ENCODE measurements at regions not wholly inside any gene's neighbourhood (a gene's known extent, or its start where the extent isn't known, plus 50 kb on each side); places are given as distances from the start of the nearest gene placed in this dataset.

DNA sequence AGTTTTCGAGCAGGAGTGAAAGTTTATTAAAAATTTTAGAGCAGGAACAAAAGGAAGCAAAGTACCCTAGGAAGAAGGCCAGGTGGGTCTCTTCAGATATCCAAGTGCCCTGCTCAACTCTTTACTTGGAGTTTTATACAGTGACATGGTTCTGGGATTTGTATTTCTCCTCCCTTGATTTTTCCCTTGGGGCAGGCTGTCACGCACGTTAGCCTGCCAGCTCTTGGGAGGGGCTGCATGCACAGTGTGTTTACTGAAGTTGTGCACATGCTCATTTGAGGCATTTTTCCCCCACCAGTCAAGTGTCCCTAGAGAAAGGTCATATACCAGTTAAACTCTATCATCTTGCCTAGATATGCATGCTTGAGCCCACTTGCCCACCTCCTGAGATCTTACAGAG, 102.5 kb upstream of the GABRA2 start:
- Histone ChIP-seq H3K27me3 (ENCODE audit: control insufficient read depth in 4 of 4, insufficient read depth in 4 of 4, low read length in 3 of 4) (no peaks in the 10 kb centered on the region), H3K36me3 (ENCODE audit: control insufficient read depth in 4 of 4, insufficient read depth in 3 of 4, low read depth in 1 of 4, low read length in 3 of 4) (no peaks in the 10 kb centered on the region), H3K4me1 (ENCODE audit: control insufficient read depth in 4 of 4, insufficient read depth in 4 of 4, low read length in 3 of 4) (no peaks in the 10 kb centered on the region), H3K9ac (ENCODE audit: low read depth in 1 of 2, low read length in 2 of 2) (no peak overlapping the region), H3K9me3 (ENCODE audit: control insufficient read depth in 4 of 4, low read length in 3 of 4) (no peaks in the 10 kb centered on the region), H3K4me3 (ENCODE audit: low read depth in 1 of 3, low read length in 3 of 3) (no peak overlapping the region), H3K27ac (ENCODE audit: low read depth in 1 of 2, low read length in 2 of 2) (no peak overlapping the region)
- DNase-seq (ENCODE audit: low spot score), result no peak
- 41% methylated on average over 3 of the region's 3 CpGs for WGBS
- TF ChIP-seq YY1 (IDR thresholded peaks at IDR 0.05) (no peak), TAF1 (conservative IDR thresholded peaks at IDR 0.05) (no peak), MAX (IDR thresholded peaks at IDR 0.05) (no peak), EGR1 (IDR thresholded peaks at IDR 0.05; ENCODE audit: low read depth in 2 of 2) (no peak), GABPA (IDR thresholded peaks at IDR 0.05 in 1 of 2, conservative IDR thresholded peaks at IDR 0.05 in 1 of 2) (no peak), REST (IDR thresholded peaks at IDR 0.05) (no peak), CTCF (IDR thresholded peaks at IDR 0.05; ENCODE audit: low read depth, low read length, missing input control) (no peak), FOXA2 (IDR thresholded peaks at IDR 0.05) (no peak), JUND (IDR thresholded peaks at IDR 0.05) (no peak), SP1 (IDR thresholded peaks at IDR 0.05) (no peak), RAD21 (IDR thresholded peaks at IDR 0.05) (no peak), FOXA1 (IDR thresholded peaks at IDR 0.05) (no peak), NR2F2 (IDR thresholded peaks at IDR 0.05) (no peak), RXRA (IDR thresholded peaks at IDR 0.05) (no peak)
- TF ChIP-seq, protein P1, sequence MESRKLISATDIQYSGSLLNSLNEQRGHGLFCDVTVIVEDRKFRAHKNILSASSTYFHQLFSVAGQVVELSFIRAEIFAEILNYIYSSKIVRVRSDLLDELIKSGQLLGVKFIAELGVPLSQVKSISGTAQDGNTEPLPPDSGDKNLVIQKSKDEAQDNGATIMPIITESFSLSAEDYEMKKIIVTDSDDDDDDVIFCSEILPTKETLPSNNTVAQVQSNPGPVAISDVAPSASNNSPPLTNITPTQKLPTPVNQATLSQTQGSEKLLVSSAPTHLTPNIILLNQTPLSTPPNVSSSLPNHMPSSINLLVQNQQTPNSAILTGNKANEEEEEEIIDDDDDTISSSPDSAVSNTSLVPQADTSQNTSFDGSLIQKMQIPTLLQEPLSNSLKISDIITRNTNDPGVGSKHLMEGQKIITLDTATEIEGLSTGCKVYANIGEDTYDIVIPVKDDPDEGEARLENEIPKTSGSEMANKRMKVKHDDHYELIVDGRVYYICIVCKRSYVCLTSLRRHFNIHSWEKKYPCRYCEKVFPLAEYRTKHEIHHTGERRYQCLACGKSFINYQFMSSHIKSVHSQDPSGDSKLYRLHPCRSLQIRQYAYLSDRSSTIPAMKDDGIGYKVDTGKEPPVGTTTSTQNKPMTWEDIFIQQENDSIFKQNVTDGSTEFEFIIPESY (IDR thresholded peaks at IDR 0.05), result no peak

DNA sequence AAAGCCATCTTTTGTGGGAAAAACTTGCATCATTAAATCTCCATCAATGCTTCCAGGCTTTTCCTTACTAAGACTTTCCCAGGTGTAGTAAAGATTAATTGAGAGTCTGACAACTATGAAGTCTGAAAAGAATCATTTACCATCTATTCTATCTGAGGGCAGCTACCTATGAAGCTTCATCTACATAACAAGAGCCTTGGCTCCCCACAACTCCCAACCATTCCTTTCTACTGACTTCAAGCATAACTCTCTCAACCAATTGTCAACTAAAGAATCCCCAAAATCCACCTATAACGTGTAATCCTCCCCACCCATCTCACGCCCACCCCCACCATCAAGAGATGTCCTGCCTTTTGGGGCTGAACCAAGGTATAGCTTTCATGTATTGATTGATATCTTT, 101.5 kb upstream of the GABRA2 start:
- Histone ChIP-seq H3K27me3 (ENCODE audit: control insufficient read depth in 4 of 4, insufficient read depth in 4 of 4, low read length in 3 of 4) (no peaks in the 10 kb centered on the region), H3K36me3 (ENCODE audit: control insufficient read depth in 4 of 4, insufficient read depth in 3 of 4, low read depth in 1 of 4, low read length in 3 of 4) (no peaks in the 10 kb centered on the region), H3K4me3 (ENCODE audit: low read depth in 1 of 3, low read length in 3 of 3) (no peak overlapping the region), H3K4me1 (ENCODE audit: control insufficient read depth in 4 of 4, insufficient read depth in 4 of 4, low read length in 3 of 4) (no peaks in the 10 kb centered on the region), H3K9ac (ENCODE audit: low read depth in 1 of 2, low read length in 2 of 2) (no peak overlapping the region), H3K27ac (ENCODE audit: low read depth in 1 of 2, low read length in 2 of 2) (no peak overlapping the region), H3K9me3 (ENCODE audit: control insufficient read depth in 4 of 4, low read length in 3 of 4) (no peaks in the 10 kb centered on the region)
- TF ChIP-seq FOXA1 (IDR thresholded peaks at IDR 0.05), result no peak
- no peak for TF ChIP-seq EGR1 (IDR thresholded peaks at IDR 0.05; ENCODE audit: low read depth in 2 of 2)
- TF ChIP-seq GABPA (IDR thresholded peaks at IDR 0.05 in 1 of 2, conservative IDR thresholded peaks at IDR 0.05 in 1 of 2), result no peak
- no peak for TF ChIP-seq TAF1 (conservative IDR thresholded peaks at IDR 0.05)
- no peak for TF ChIP-seq NR2F2 (IDR thresholded peaks at IDR 0.05)
- no peak for TF ChIP-seq YY1 (IDR thresholded peaks at IDR 0.05)
- no peak for TF ChIP-seq FOXA2 (IDR thresholded peaks at IDR 0.05)
- WGBS, result 53% methylated on average over 2 of the region's 2 CpGs
- no peak for DNase-seq (ENCODE audit: low spot score)
